Uterus (tissue), 2 donors: ENCODE measurements at regions not wholly inside any gene's neighbourhood (a gene's known extent, or its start where the extent isn't known, plus 50 kb on each side); places are given as distances from the start of the nearest gene placed in this dataset.

Experiments used
- CTCF ChIP-seq, 4 experiments: fragments of 200-600 bp in 2 of 4; fragments of 450-650 bp in 2 of 4; sonication (generic) in 2 of 4; IDR thresholded peaks; one replicate each; pipeline ENCODE4 v1.5.1; 2016 to 2019; ENCODE audit warnings: antibody characterized with exemption in 4 of 4, mild to moderate bottlenecking in 2 of 4, moderate library complexity in 1 of 4
- POLR2A ChIP-seq, 2 donors: fragments of 450-650 bp; IDR thresholded peaks; one replicate each; pipeline ENCODE4 v1.6.1; 2016; ENCODE audit warnings: antibody characterized with exemption in 2 of 2, mild to moderate bottlenecking in 1 of 2, moderate library complexity in 1 of 2

DNA sequence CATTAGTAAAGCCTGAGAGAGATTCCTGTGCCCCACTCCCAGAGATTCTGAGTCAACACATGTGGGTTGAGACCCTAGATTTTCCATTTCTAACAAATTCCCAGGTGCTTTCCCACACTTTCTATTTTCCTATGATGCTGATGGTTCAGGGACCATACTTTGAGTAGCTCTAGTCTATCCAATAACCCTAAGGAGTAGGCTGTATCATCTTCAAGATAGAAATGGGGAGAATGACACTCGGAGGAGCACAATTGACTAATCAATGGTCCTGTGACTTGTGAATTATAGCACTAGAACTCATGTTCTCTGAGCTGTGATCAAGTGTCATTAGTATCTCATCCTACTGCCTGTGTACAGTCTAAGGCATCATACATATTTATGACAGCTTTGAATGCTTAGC is 232.9 kb upstream of the B3GALT2 start:
- no peak for TF ChIP-seq CTCF (IDR thresholded peaks at IDR 0.05)
- TF ChIP-seq POLR2A (IDR thresholded peaks at IDR 0.05): no peak
